Keratinocyte (primary cell): ENCODE measurements at regions not wholly inside any gene's neighbourhood (a gene's known extent, or its start where the extent isn't known, plus 50 kb on each side); places are given as distances from the start of the nearest gene placed in this dataset.

ENCODE experiments used
- DNase-seq: peaks from one replicate; pipeline ENCODE4 v3.0.0-alpha.2; 2011; ENCODE audit warnings: low read depth, missing footprints, low spot score
- FAIRE-seq: peaks from 2 replicates; lab custom pipeline; 2011; peaks lifted over from hg19 to GRCh38; lab: Jason Lieb, UNC
- H2AFZ ChIP-seq: 2 replicates; pipeline ENCODE4 v1.6.0; 2012; ENCODE audit warnings: low read length, control low read depth, inconsistent platforms; ENCODE audit not compliant: control insufficient read depth
- H3K27ac ChIP-seq: 2 replicates; pipeline ENCODE4 v1.5.1; 2011; ENCODE audit warnings: low read length; ENCODE audit not compliant: control insufficient read depth, insufficient read depth
- H3K27me3 ChIP-seq: 3 replicates; pipeline ENCODE4 v1.6.0; 2011; ENCODE audit warnings: low read length; ENCODE audit not compliant: control insufficient read depth, insufficient read depth; ENCODE audit errors: extremely low read depth
- H3K36me3 ChIP-seq, 2 experiments: 2 replicates in 1 of 2; 3 replicates in 1 of 2; pipeline ENCODE4 v1.5.1; 2011; ENCODE audit warnings: low read length in 2 of 2, mild to moderate bottlenecking in 1 of 2; ENCODE audit not compliant: control insufficient read depth in 2 of 2, insufficient read depth in 2 of 2; ENCODE audit errors: extremely low read depth in 1 of 2
- H3K4me1 ChIP-seq: 3 replicates; pipeline ENCODE4 v1.5.1; 2011; ENCODE audit warnings: low read length; ENCODE audit not compliant: control insufficient read depth, insufficient read depth; ENCODE audit errors: extremely low read depth
- H3K4me2 ChIP-seq: 3 replicates; pipeline ENCODE4 v1.6.0; 2011; ENCODE audit warnings: low read depth, low read length; ENCODE audit not compliant: control insufficient read depth, insufficient read depth; ENCODE audit errors: extremely low read depth
- H3K4me3 ChIP-seq, 3 experiments: fragments of 200-600 bp in 1 of 3; sonication (generic) in 1 of 3; 2 replicates in 2 of 3; 3 replicates in 1 of 3; pipeline ENCODE4 v1.5.1; 2011 to 2016; ENCODE audit warnings: low read length in 3 of 3, mild to moderate bottlenecking in 3 of 3, control low read depth in 2 of 3, inconsistent platforms in 1 of 3, low read depth in 1 of 3, mixed read lengths in 1 of 3, mixed run types in 1 of 3, moderate library complexity in 1 of 3; ENCODE audit not compliant: control insufficient read depth in 2 of 3, insufficient read depth in 2 of 3; ENCODE audit errors: extremely low read depth in 1 of 3
- H3K79me2 ChIP-seq: 2 replicates; pipeline ENCODE4 v1.6.0; 2012; ENCODE audit warnings: low read length; ENCODE audit not compliant: control insufficient read depth, insufficient read depth
- H3K9ac ChIP-seq: 3 replicates; pipeline ENCODE4 v1.6.0; 2011; ENCODE audit warnings: low read length; ENCODE audit not compliant: control insufficient read depth, insufficient read depth; ENCODE audit errors: extremely low read depth
- H3K9me1 ChIP-seq: 3 replicates; pipeline ENCODE4 v1.6.0; 2011; ENCODE audit warnings: low read length; ENCODE audit not compliant: control insufficient read depth, insufficient read depth; ENCODE audit errors: extremely low read depth
- H3K9me3 ChIP-seq: 2 replicates; pipeline ENCODE4 v1.5.1; 2012; ENCODE audit warnings: low read depth, low read length; ENCODE audit not compliant: control insufficient read depth
- H4K20me1 ChIP-seq: 3 replicates; pipeline ENCODE4 v1.6.0; 2011; ENCODE audit warnings: low read length; ENCODE audit not compliant: control insufficient read depth, insufficient read depth; ENCODE audit errors: extremely low read depth
- EZH2 ChIP-seq: IDR thresholded peaks from one replicate; pipeline ENCODE4 v1.6.1; 2012; ENCODE audit warnings: inconsistent platforms, mild to moderate bottlenecking, low read length, moderate library complexity
- dilution Hi-C: fragments of 300-500 bp; cut with MboI; formaldehyde crosslinking; loops from one replicate; pipeline ENCODE4 v1.7.0; 2020; ENCODE audit warnings: low sequenced_read_pairs; ENCODE audit not compliant: extremely low pct_ligation_motif_present
- TF ChIP-seq, protein P1 (sequence below), 3 experiments: IDR thresholded peaks in 1 of 3; conservative IDR thresholded peaks in 1 of 3; optimal IDR thresholded peaks in 1 of 3; 2 replicates in 2 of 3; 3 replicates in 1 of 3; pipeline versions ENCODE3 to v1.5.1; 2011; ENCODE audit warnings: low read length in 3 of 3, mild to moderate bottlenecking in 3 of 3, moderate library complexity in 2 of 3, control low read depth in 1 of 3, inconsistent platforms in 1 of 3; ENCODE audit not compliant: insufficient read depth in 2 of 3; ENCODE audit errors: extremely low read depth in 1 of 3

DNA sequence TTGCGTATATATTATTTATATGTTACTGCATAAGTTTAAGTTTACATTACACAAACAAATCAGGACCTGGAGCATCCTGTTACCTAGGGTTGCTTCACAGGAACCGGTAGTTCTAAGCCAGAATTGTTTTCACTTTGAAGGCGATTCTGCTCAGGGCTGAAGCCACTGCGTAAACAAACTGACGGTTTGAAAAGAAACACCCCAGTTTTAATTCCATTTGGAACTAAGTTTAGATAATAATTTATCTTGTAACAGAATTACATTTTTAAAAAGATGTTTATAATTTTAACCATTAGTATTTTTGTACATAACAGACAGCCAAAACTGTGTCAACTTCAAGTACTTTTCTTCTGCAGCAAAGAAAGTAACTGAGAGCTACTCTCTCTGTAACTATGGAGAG is 282.1 kb upstream of the LYPLAL1 start:
- Histone ChIP-seq H3K9me3 (no peaks in the 10 kb centered on the region), H3K4me2 (no peak overlapping the region), H3K27me3 (no peaks in the 10 kb centered on the region), H3K4me1 (peaks cover 20% of the 10 kb centered on the region), H3K9ac (no peak overlapping the region), H3K27ac (no peak overlapping the region), H3K36me3 (no peaks in the 10 kb centered on the region), H3K4me3 (no peak overlapping the region), H3K9me1 (no peaks in the 10 kb centered on the region), H2AFZ (no peak overlapping the region), H3K79me2 (no peaks in the 10 kb centered on the region), H4K20me1 (no peaks in the 10 kb centered on the region)
- FAIRE-seq (no peak), DNase-seq (no peak)
- dilution Hi-C loops = no loop called here
- TF ChIP-seq, protein P1, sequence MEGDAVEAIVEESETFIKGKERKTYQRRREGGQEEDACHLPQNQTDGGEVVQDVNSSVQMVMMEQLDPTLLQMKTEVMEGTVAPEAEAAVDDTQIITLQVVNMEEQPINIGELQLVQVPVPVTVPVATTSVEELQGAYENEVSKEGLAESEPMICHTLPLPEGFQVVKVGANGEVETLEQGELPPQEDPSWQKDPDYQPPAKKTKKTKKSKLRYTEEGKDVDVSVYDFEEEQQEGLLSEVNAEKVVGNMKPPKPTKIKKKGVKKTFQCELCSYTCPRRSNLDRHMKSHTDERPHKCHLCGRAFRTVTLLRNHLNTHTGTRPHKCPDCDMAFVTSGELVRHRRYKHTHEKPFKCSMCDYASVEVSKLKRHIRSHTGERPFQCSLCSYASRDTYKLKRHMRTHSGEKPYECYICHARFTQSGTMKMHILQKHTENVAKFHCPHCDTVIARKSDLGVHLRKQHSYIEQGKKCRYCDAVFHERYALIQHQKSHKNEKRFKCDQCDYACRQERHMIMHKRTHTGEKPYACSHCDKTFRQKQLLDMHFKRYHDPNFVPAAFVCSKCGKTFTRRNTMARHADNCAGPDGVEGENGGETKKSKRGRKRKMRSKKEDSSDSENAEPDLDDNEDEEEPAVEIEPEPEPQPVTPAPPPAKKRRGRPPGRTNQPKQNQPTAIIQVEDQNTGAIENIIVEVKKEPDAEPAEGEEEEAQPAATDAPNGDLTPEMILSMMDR (optimal IDR thresholded peaks at IDR 0.05 in 1 of 3, IDR thresholded peaks at IDR 0.05 in 1 of 3, conservative IDR thresholded peaks at IDR 0.05 in 1 of 3; ENCODE audit: extremely low read depth in 1 of 3, insufficient read depth in 2 of 3, low read length in 3 of 3) = no peak
- no peak for TF ChIP-seq EZH2

DNA sequence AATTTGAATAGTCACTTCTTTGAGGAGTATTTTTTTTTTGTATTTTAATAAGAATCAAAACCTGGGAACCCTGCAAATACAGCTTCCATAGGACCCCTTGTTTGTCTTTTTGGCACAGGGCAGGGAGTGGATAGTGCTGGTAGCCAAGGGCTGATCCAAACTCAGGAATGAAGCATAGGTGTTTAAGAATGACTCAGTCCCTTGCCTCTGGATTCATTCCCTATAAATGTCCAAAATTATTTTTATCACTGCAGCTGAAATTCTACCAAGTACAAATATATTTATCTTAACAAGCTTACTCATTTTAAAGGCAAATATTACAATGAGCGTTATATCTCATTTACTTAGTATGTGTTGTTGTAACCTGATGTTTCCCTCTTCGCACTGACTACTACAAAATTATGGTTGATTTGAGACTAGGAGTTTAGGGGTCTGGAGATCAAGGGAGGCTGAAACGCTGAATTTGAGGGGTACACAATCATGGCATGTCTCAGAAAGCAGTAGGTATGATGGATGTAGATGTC is 278.6 kb upstream of the LYPLAL1 start:
- no peak overlapping the region for H3K4me3 ChIP-seq
- no peaks in the 10 kb centered on the region for H3K9me1 ChIP-seq
- no peak overlapping the region for H3K9ac ChIP-seq
- no peaks in the 10 kb centered on the region for H3K4me1 ChIP-seq
- H3K27ac ChIP-seq = no peak overlapping the region
- TF ChIP-seq EZH2 = no peak
- TF ChIP-seq, protein P1 (optimal IDR thresholded peaks at IDR 0.05 in 1 of 3, IDR thresholded peaks at IDR 0.05 in 1 of 3, conservative IDR thresholded peaks at IDR 0.05 in 1 of 3; ENCODE audit: extremely low read depth in 1 of 3, insufficient read depth in 2 of 3, low read length in 3 of 3) = no peak
- H3K79me2 ChIP-seq = no peaks in the 10 kb centered on the region
- FAIRE-seq (no peak), DNase-seq (no peak)
- no peaks in the 10 kb centered on the region for H3K9me3 ChIP-seq
- no peaks in the 10 kb centered on the region for H4K20me1 ChIP-seq
- no peaks in the 10 kb centered on the region for H3K36me3 ChIP-seq
- no peak overlapping the region for H3K4me2 ChIP-seq
- dilution Hi-C loops = no loop called here
- H2AFZ ChIP-seq = no peak overlapping the region
- no peaks in the 10 kb centered on the region for H3K27me3 ChIP-seq
